WTC11 (cell line): ENCODE measurements at regions not wholly inside any gene's neighbourhood (a gene's known extent, or its start where the extent isn't known, plus 50 kb on each side); places are given as distances from the start of the nearest gene placed in this dataset.

Source experiments
- FOXP1 ChIP-seq: sonication (generic); formaldehyde crosslinking; IDR thresholded peaks from 2 replicates; pipeline ENCODE4 v1.8.0; 2022; ENCODE audit warnings: missing genetic modification reagents, mild to moderate bottlenecking, moderate library complexity, borderline replicate concordance
- SP1 ChIP-seq: sonication (generic); formaldehyde crosslinking; conservative IDR thresholded peaks from 2 replicates; pipeline ENCODE4 v1.8.1; 2022; ENCODE audit warnings: missing genetic modification reagents
- TEAD4 ChIP-seq: sonication (generic); formaldehyde crosslinking; IDR thresholded peaks from 2 replicates; pipeline ENCODE4 v1.8.0; 2022; ENCODE audit warnings: mild to moderate bottlenecking, missing genetic modification reagents
- TF ChIP-seq, protein P1 (sequence below): fragments of 250-450 bp; sonication (Bioruptor Pico); IDR thresholded peaks from 2 replicates; pipeline ENCODE4 v1.8.0; 2021; ENCODE audit warnings: mild to moderate bottlenecking
- TF ChIP-seq, protein P2 (sequence below): fragments of 200-600 bp; IDR thresholded peaks from 2 replicates; pipeline ENCODE4 v1.8.0; 2022; ENCODE audit warnings: antibody characterized with exemption
- TF ChIP-seq, protein P3 (sequence below): sonication (generic); formaldehyde crosslinking; IDR thresholded peaks from 2 replicates; pipeline ENCODE4 v1.8.1; 2023; ENCODE audit warnings: mild to moderate bottlenecking, moderate library complexity, missing genetic modification reagents
- TF ChIP-seq, protein P4 (sequence below): sonication (generic); formaldehyde crosslinking; IDR thresholded peaks from 2 replicates; pipeline ENCODE4 v1.8.1; 2023; ENCODE audit warnings: mild to moderate bottlenecking, missing genetic modification reagents, moderate library complexity

DNA sequence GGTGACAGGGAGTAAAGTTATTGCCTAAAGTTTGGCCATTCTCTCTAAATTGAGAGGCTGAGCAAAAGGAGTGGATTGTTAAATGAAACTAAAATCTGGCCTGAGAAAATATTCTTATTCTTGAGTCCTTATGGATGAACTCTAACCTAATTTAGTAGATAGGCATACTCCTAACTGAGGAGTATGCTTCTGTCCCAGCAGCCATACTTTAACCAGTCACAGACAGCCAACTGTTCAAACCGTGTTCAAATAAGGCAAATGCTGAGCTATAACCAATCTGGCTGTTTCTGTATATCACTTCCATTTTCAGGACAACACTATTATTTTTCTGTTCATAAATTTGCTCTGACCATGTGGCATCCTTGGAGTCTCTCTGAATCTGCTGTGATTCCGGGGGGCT, 75.9 kb upstream of the RERGL start:
- TF ChIP-seq TEAD4 (no peak), SP1 (CRISPR knock-in tag) (no peak), FOXP1 (CRISPR knock-in tag) (no peak)
- TF ChIP-seq, protein P1, sequence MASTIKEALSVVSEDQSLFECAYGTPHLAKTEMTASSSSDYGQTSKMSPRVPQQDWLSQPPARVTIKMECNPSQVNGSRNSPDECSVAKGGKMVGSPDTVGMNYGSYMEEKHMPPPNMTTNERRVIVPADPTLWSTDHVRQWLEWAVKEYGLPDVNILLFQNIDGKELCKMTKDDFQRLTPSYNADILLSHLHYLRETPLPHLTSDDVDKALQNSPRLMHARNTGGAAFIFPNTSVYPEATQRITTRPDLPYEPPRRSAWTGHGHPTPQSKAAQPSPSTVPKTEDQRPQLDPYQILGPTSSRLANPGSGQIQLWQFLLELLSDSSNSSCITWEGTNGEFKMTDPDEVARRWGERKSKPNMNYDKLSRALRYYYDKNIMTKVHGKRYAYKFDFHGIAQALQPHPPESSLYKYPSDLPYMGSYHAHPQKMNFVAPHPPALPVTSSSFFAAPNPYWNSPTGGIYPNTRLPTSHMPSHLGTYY (CRISPR knock-in tag) = no peak
- TF ChIP-seq, protein P2, sequence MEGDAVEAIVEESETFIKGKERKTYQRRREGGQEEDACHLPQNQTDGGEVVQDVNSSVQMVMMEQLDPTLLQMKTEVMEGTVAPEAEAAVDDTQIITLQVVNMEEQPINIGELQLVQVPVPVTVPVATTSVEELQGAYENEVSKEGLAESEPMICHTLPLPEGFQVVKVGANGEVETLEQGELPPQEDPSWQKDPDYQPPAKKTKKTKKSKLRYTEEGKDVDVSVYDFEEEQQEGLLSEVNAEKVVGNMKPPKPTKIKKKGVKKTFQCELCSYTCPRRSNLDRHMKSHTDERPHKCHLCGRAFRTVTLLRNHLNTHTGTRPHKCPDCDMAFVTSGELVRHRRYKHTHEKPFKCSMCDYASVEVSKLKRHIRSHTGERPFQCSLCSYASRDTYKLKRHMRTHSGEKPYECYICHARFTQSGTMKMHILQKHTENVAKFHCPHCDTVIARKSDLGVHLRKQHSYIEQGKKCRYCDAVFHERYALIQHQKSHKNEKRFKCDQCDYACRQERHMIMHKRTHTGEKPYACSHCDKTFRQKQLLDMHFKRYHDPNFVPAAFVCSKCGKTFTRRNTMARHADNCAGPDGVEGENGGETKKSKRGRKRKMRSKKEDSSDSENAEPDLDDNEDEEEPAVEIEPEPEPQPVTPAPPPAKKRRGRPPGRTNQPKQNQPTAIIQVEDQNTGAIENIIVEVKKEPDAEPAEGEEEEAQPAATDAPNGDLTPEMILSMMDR = no peak
- TF ChIP-seq, protein P3, sequence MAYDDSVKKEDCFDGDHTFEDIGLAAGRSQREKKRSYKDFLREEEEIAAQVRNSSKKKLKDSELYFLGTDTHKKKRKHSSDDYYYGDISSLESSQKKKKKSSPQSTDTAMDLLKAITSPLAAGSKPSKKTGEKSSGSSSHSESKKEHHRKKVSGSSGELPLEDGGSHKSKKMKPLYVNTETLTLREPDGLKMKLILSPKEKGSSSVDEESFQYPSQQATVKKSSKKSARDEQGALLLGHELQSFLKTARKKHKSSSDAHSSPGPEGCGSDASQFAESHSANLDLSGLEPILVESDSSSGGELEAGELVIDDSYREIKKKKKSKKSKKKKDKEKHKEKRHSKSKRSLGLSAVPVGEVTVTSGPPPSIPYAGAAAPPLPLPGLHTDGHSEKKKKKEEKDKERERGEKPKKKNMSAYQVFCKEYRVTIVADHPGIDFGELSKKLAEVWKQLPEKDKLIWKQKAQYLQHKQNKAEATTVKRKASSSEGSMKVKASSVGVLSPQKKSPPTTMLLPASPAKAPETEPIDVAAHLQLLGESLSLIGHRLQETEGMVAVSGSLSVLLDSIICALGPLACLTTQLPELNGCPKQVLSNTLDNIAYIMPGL (CRISPR knock-in tag) = no peak
- TF ChIP-seq, protein P4, sequence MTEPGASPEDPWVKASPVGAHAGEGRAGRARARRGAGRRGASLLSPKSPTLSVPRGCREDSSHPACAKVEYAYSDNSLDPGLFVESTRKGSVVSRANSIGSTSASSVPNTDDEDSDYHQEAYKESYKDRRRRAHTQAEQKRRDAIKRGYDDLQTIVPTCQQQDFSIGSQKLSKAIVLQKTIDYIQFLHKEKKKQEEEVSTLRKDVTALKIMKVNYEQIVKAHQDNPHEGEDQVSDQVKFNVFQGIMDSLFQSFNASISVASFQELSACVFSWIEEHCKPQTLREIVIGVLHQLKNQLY (CRISPR knock-in tag) = no peak
